SU-DHL-6 (cell line): ENCODE measurements at regions not wholly inside any gene's neighbourhood (a gene's known extent, or its start where the extent isn't known, plus 50 kb on each side); places are given as distances from the start of the nearest gene placed in this dataset.
"Not testable (repeated sequence)": the region's sequence is repeated elsewhere in the genome, so short reads cannot be mapped to it uniquely, and the experiment has no call there.

Experiments used
- H2AFZ ChIP-seq: fragments of 200-600 bp; sonication (generic); 2 replicates; pipeline ENCODE4 v1.6.1; 2014; ENCODE audit warnings: low read depth, mild to moderate bottlenecking, moderate library complexity, mixed read lengths, antibody characterized with exemption, low read length; ENCODE audit not compliant: severe bottlenecking
- H3F3A ChIP-seq: fragments of 200-600 bp; shearing (Covaris generic); 2 replicates; pipeline ENCODE4 v1.6.0; 2016; ENCODE audit warnings: antibody characterized with exemption, mild to moderate bottlenecking; ENCODE audit not compliant: insufficient read depth
- H3K27ac ChIP-seq: fragments of 200-600 bp; sonication (generic); 2 replicates; pipeline ENCODE4 v1.5.1; 2016; ENCODE audit warnings: low read depth, mild to moderate bottlenecking, low read length, moderate library complexity, mixed read lengths
- H3K27me3 ChIP-seq: fragments of 200-600 bp; sonication (generic), shearing (Covaris generic); 2 replicates; pipeline ENCODE4 v1.6.0; 2014; ENCODE audit warnings: mild to moderate bottlenecking, low read length
- H3K36me3 ChIP-seq: fragments of 200-600 bp; sonication (generic); 2 replicates; pipeline ENCODE4 v1.6.1; 2014; ENCODE audit warnings: mild to moderate bottlenecking, low read length, mixed read lengths
- H3K4me2 ChIP-seq: fragments of 300-600, 200-600 bp; shearing (Covaris generic), sonication (generic); 2 replicates; pipeline ENCODE4 v1.6.0; 2014; ENCODE audit warnings: low read length, low read depth, mild to moderate bottlenecking; ENCODE audit not compliant: poor library complexity, severe bottlenecking
- H3K4me3 ChIP-seq: fragments of 200-600 bp; sonication (generic); 2 replicates; pipeline ENCODE4 v1.5.1; 2014; ENCODE audit warnings: antibody characterized with exemption, low read length, mild to moderate bottlenecking, mixed read lengths; ENCODE audit not compliant: insufficient read depth, poor library complexity, severe bottlenecking
- H3K79me2 ChIP-seq: fragments of 200-600 bp; sonication (generic); 2 replicates; pipeline ENCODE4 v1.6.1; 2014; ENCODE audit warnings: mild to moderate bottlenecking, low read length, moderate library complexity; ENCODE audit not compliant: insufficient read depth
- H3K9ac ChIP-seq: fragments of 200-600 bp; sonication (generic); 2 replicates; pipeline ENCODE4 v1.7.0; 2014; ENCODE audit warnings: mild to moderate bottlenecking, low read length
- H3K9me2 ChIP-seq: fragments of 200-600 bp; sonication (generic); replicated peaks from 2 replicates; pipeline ENCODE4 v1.6.1; 2014; ENCODE audit warnings: low read length; ENCODE audit not compliant: insufficient read depth
- H3K9me3 ChIP-seq: fragments of 200-600 bp; sonication (generic); 2 replicates; pipeline ENCODE4 v1.6.1; 2014; ENCODE audit warnings: low read length, mixed read lengths; ENCODE audit not compliant: insufficient read depth
- H4K20me1 ChIP-seq: fragments of 200-600 bp; sonication (generic); 2 replicates; pipeline ENCODE4 v1.6.1; 2014; ENCODE audit warnings: low read depth, mild to moderate bottlenecking, antibody characterized with exemption, low read length, moderate library complexity, mixed read lengths
- EZH2phosphoT487 ChIP-seq: fragments of 200-600 bp; sonication (generic), shearing (Covaris generic); conservative IDR thresholded peaks from 2 replicates; pipeline ENCODE4 v1.6.1; 2018; ENCODE audit warnings: mild to moderate bottlenecking, antibody characterized with exemption, low read length, moderate library complexity, mixed read lengths
- TF ChIP-seq, protein P1 (sequence below): fragments of 200-600 bp; sonication (generic); IDR thresholded peaks from one replicate; pipeline ENCODE4 v1.5.1; 2017; ENCODE audit warnings: antibody characterized with exemption, mild to moderate bottlenecking, low read length, moderate library complexity; ENCODE audit not compliant: insufficient read depth, poor library complexity, severe bottlenecking

DNA sequence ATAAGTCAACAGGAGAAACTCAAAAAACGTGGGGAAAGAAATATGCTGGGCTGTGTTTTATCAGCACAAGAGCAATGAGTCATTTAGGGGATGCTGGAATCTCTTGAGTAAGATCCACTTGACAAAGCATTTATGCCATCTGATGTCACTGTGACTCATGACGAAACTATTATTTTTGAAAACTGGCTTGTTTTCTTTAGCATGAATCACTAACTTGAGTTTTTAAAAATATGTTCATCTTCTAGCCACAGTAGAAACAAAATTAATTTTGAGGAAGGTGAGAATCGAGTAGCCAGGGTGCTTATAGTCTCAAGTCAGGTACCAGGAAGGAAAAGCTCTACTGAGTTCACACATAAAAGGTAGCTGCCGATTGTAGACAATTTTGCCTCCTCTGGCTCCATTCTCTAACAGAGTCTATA lies 456.2 kb upstream of the MGAT4C start:
- TF ChIP-seq, protein P1, sequence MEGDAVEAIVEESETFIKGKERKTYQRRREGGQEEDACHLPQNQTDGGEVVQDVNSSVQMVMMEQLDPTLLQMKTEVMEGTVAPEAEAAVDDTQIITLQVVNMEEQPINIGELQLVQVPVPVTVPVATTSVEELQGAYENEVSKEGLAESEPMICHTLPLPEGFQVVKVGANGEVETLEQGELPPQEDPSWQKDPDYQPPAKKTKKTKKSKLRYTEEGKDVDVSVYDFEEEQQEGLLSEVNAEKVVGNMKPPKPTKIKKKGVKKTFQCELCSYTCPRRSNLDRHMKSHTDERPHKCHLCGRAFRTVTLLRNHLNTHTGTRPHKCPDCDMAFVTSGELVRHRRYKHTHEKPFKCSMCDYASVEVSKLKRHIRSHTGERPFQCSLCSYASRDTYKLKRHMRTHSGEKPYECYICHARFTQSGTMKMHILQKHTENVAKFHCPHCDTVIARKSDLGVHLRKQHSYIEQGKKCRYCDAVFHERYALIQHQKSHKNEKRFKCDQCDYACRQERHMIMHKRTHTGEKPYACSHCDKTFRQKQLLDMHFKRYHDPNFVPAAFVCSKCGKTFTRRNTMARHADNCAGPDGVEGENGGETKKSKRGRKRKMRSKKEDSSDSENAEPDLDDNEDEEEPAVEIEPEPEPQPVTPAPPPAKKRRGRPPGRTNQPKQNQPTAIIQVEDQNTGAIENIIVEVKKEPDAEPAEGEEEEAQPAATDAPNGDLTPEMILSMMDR: no peak
- no peak for TF ChIP-seq EZH2phosphoT487
- Histone ChIP-seq H3K27ac (no peak overlapping the region), H3K79me2 (no peaks in the 10 kb centered on the region), H3K27me3 (no peaks in the 10 kb centered on the region), H3K4me2 (no peak overlapping the region), H3F3A (no peaks in the 10 kb centered on the region), H3K9ac (no peak overlapping the region), H3K9me2 (no peaks in the 10 kb centered on the region), H4K20me1 (no peaks in the 10 kb centered on the region), H3K9me3 (no peaks in the 10 kb centered on the region), H2AFZ (no peak overlapping the region), H3K36me3 (no peaks in the 10 kb centered on the region), H3K4me3 (no peak overlapping the region)

DNA sequence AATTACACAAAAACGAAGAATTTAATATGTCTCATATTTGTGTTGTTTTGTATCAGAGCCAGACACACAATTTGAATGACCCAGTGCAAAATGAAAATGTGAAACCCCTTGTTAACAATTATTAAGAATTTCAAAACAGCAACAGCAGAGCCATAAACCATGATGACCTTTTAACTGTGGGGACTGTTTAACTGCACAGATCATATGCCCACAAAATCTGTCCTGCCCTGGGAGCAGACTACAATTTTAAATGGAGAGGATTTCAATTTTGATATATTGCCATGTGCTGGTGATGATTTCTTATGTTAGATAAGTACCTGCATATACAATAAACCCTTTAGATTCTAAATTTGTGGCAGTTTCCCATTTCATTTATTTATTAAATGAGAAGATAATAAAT lies 455.5 kb upstream of the MGAT4C start:
- Histone ChIP-seq H3K79me2 (no peaks in the 10 kb centered on the region), H3K27ac (no peak overlapping the region), H4K20me1 (no peaks in the 10 kb centered on the region), H3K9ac (no peak overlapping the region), H3K4me2 (no peak overlapping the region), H3F3A (no peaks in the 10 kb centered on the region), H3K36me3 (no peaks in the 10 kb centered on the region), H3K9me2 (no peaks in the 10 kb centered on the region), H3K27me3 (no peaks in the 10 kb centered on the region), H3K4me3 (no peak overlapping the region), H2AFZ (no peak overlapping the region), H3K9me3 (no peaks in the 10 kb centered on the region)
- no peak for TF ChIP-seq EZH2phosphoT487

DNA sequence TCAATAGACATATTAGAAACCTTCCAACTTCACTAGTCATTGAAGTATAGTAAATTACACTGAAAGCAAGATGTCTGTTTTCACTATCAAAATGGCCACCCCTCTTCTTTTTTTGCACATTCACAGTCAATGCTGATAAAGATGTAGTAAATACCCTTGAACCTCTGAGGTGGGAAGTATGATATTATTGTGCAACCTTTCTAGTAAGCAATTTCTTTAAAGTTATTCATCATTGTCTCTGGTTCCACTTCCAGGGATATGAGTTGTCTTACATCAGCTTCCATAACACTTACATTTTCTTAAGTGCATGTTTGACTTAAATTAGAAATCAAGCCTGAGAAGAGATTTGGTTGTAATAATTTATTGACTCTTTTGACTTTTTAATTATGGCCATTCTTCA lies 453.9 kb upstream of the MGAT4C start:
- Histone ChIP-seq H4K20me1 (no peaks in the 10 kb centered on the region), H3F3A (no peaks in the 10 kb centered on the region), H3K4me2 (no peak overlapping the region), H2AFZ (no peak overlapping the region), H3K9me3 (no peaks in the 10 kb centered on the region), H3K27ac (no peak overlapping the region), H3K9ac (no peak overlapping the region), H3K79me2 (no peaks in the 10 kb centered on the region), H3K9me2 (no peaks in the 10 kb centered on the region), H3K27me3 (no peaks in the 10 kb centered on the region), H3K36me3 (no peaks in the 10 kb centered on the region), H3K4me3 (no peak overlapping the region)
- TF ChIP-seq, protein P1: no peak
- no peak for TF ChIP-seq EZH2phosphoT487

GRCh38 chr12:86709017-86709416 lies 452.8 kb upstream of the MGAT4C start:
- not testable (repeated sequence) for H4K20me1 ChIP-seq, H2AFZ ChIP-seq, H3K79me2 ChIP-seq, H3F3A ChIP-seq, H3K4me3 ChIP-seq, H3K27ac ChIP-seq, H3K9me3 ChIP-seq, H3K9me2 ChIP-seq, H3K27me3 ChIP-seq, H3K9ac ChIP-seq, H3K36me3 ChIP-seq, H3K4me2 ChIP-seq
